Omental fat pad (tissue), 3 donors: ENCODE measurements at regions not wholly inside any gene's neighbourhood (a gene's known extent, or its start where the extent isn't known, plus 50 kb on each side); places are given as distances from the start of the nearest gene placed in this dataset.

ENCODE experiments used
- ATAC-seq: fragments of 150-250 bp; one replicate; pipeline ENCODE4 v1.9.1; 2016; ENCODE audit warnings: mild to moderate bottlenecking, moderate library complexity; ENCODE audit not compliant: low FRiP score
- DNase-seq: peaks from one replicate; pipeline ENCODE4 v3.0.0-alpha.2; 2019; ENCODE audit warnings: low spot score
- TF ChIP-seq, protein P1 (sequence below), 3 donors: fragments of 450-650 bp; IDR thresholded peaks; one replicate each; pipeline ENCODE4 v1.5.1; 2016 to 2017; ENCODE audit warnings: antibody characterized with exemption in 3 of 3, mild to moderate bottlenecking in 3 of 3, moderate library complexity in 2 of 3

DNA sequence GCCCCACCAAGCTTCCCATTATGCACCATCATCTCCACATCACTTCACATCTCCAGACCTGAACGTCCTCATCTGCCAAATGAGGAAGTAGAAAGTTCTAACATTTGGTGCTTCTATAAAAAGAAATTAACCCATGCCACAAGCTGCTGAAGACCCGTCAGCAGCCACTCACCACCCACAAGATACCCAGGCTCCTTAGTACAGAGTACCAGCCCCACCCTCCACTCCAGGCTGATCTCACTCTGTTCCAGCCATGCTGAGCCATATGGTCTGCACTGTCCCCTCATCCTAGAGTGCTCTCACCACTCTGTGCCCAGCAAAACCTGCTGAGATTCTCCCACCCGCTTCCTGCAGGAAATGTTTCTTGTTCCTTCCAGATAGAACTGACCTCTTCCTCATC is 240.8 kb upstream of the PPARGC1A start:
- TF ChIP-seq, protein P1, sequence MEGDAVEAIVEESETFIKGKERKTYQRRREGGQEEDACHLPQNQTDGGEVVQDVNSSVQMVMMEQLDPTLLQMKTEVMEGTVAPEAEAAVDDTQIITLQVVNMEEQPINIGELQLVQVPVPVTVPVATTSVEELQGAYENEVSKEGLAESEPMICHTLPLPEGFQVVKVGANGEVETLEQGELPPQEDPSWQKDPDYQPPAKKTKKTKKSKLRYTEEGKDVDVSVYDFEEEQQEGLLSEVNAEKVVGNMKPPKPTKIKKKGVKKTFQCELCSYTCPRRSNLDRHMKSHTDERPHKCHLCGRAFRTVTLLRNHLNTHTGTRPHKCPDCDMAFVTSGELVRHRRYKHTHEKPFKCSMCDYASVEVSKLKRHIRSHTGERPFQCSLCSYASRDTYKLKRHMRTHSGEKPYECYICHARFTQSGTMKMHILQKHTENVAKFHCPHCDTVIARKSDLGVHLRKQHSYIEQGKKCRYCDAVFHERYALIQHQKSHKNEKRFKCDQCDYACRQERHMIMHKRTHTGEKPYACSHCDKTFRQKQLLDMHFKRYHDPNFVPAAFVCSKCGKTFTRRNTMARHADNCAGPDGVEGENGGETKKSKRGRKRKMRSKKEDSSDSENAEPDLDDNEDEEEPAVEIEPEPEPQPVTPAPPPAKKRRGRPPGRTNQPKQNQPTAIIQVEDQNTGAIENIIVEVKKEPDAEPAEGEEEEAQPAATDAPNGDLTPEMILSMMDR (IDR thresholded peaks at IDR 0.05) = no peak
- ATAC-seq (no peak), DNase-seq (no peak)

- no peak for ATAC-seq
- DNase-seq = no peak
- TF ChIP-seq, protein P1 (IDR thresholded peaks at IDR 0.05) = no peak
These were observed 236.9 kb upstream of the PPARGC1A start for GRCh38 chr4:24126776-24127175.

- TF ChIP-seq, protein P1 (IDR thresholded peaks at IDR 0.05) = no peak
- DNase-seq (no peak), ATAC-seq (no peak)
These were observed 231.7 kb upstream of the PPARGC1A start for GRCh38 chr4:24121395-24122175.

GRCh38 chr4:24117975-24118374 is 228.1 kb upstream of the PPARGC1A start:
- TF ChIP-seq, protein P1 (IDR thresholded peaks at IDR 0.05) = no peak
- DNase-seq (no peak), ATAC-seq (no peak)

GRCh38 chr4:24116107-24116506 is 226.3 kb upstream of the PPARGC1A start:
- ATAC-seq (no peak), DNase-seq (no peak)
- TF ChIP-seq, protein P1 (IDR thresholded peaks at IDR 0.05) = no peak

DNA sequence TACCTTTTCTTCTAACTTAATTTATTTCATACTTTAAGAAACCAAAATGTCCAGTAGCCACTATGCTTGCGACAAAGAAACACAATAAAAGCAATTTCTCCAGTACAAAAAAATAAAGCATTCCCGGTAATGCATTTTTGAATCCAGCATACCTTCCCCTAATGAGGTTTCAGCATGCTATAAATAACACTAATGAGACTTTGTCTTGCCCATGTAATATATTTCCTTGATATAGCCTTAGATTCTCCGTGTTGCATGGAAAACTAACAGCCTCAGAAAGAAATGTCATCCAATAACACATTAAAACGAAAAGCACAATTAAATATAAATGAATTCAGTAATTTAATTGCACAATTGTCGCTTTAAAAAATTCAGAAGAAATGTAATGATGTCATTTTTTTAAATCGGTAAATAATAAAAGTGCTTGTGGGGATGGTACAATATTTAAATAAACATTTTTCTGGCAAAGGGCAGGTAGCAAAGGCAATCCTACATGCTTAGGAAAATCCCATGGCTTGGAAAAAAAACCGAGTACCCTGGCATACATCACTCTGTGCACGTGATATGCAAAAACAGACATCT is 225.2 kb upstream of the PPARGC1A start:
- TF ChIP-seq, protein P1 (IDR thresholded peaks at IDR 0.05) = no peak
- DNase-seq (no peak), ATAC-seq (no peak)

DNA sequence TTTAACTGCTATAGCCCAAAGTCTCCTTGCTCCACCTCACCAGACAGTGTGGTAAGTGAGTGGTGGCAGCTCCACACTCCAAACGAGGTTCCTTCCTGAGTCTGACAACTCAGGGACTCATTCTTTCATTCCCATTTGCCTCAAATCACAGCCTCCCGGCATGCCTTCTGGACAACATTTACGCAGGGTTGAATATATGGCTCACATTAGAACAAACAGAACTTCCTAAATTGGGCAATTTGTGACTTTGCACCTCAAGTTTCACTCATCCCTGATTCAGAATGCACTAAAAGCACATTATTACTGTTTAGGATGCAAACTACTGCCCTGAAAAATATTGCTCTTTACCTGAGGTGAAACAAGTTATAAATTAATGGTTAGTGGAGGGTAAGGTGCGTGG is 224.6 kb upstream of the PPARGC1A start:
- no peak for DNase-seq
- TF ChIP-seq, protein P1 (IDR thresholded peaks at IDR 0.05) = no peak
- ATAC-seq = no peak
